HG03432 (cell line): ENCODE measurements at regions not wholly inside any gene's neighbourhood (a gene's known extent, or its start where the extent isn't known, plus 50 kb on each side); places are given as distances from the start of the nearest gene placed in this dataset.
"Not testable (repeated sequence)": the region's sequence is repeated elsewhere in the genome, so short reads cannot be mapped to it uniquely, and the experiment has no call there.

Source experiments
- ATAC-seq: cut with Tn5 transposase; IDR thresholded peaks from one replicate; pipeline ENCODE4 v1.9.1; 2021; ENCODE audit warnings: mild to moderate bottlenecking, moderate library complexity; ENCODE audit not compliant: unreplicated experiment

DNA sequence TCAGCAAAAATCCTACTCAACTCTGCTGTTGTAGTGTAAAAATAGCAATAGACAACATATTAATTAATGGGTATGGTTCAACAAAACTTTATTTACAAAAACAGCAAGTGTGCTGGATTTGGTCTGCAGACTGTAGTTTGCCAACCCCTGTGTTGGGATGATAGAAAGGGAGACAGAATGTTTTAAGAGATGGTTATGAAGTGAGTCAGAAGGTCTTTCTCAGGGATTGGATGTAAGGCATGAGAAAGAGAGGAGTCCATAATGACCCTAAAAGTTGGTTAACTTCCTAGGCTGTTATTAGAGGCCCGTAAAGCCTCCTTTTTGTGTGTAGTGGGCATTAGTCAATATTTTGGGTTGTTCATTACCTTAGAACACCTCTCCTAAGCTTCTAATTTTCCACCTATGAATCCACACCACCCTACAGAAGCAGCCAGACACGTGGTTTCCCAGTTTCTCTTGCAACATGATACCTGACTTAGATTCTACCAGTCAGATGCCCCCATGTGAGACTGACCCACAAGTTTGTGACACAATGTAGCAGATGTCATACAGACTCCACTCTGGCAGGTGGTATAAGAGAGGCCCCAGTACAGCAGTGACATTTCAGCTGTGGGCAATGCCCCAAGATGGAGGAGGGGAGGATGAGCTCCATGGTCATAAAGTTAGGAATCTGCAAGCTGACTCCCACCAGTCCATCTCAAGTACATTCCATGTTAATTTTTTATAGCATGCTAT, 1015.6 kb downstream of the KCNMA1 start:
- no peak for ATAC-seq

DNA sequence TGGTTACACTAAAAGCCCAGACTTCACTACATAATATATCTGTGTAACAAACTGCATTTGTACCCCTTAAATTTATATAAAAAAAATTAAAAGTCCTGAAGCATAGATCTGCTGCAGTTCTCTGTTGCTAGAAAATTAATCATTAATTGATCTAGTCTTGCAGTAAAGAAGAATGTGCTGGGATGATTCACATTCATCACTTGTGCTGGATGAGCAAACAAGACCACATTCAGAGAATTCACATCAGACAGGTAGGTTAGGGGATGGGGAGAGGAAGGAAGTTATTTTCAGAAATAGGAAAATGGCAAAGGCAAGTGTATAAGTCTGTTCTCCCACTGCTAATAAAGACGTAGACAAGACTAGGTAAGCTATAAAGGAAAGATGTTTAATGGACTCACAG, 1019.0 kb downstream of the KCNMA1 start:
- no peak for ATAC-seq

DNA sequence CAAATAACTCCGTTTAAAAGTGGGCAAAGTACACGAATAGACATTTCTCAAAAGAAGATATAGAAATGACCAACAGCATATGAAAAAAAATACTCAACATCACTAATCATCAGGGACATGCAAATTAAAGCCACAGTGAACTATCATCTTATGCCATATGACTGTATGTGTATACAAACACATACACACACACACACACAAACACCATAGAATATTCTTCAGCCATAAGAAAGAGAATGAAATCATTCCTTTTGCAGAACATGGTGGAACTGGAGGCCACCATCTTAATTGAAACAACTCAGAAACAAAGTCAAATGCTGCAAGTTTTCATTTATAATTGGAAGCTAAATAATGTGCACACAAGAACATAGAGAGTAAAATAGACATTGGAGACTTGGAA, 1019.4 kb downstream of the KCNMA1 start:
- ATAC-seq: no peak

DNA sequence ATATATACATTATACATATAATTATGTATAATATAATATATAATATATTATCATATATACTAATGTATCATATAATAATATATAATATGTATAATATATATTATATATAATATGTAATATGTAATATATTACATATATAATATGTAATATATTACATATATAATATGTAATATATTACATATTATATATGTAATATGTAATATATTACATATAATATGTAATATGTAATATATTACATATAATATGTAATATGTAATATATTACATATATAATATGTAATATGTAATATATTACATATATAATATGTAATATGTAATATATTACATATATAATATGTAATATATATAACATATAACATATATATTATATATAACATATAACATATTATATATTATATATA, 1020.9 kb downstream of the KCNMA1 start:
- not testable (repeated sequence) for ATAC-seq

DNA sequence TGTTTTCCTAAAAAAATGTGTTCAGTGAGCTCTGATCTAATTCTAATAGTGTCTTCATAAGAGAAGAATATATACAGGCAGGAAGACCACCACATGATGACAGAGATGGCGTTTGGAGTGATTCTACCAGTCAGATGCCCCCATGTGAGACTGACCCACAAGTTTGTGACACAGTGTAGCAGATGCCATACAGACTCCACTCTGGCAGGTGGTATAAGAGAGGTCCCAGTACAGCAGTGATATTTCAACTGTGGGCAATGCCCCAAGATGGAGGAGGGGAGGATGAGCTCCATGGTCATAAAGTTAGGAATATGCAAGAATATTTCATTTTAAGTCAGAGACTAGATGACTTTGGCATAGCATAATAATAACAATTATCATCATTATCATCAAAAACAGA, 1022.6 kb downstream of the KCNMA1 start:
- ATAC-seq: no peak
